ENCODE measurements at regions not wholly inside any gene's neighbourhood (a gene's known extent, or its start where the extent isn't known, plus 50 kb on each side); places are given as distances from the start of the nearest gene placed in this dataset.

GRCh38 chr4:18278244-18278643, 256.7 kb upstream of the LCORL start:
- no peaks in the 10 kb centered on the region for H3K36me3 ChIP-seq (ENCODE audit: control insufficient read depth, insufficient read depth, low read length)
- DNase-seq (ENCODE audit: low read depth, low spot score) (no peak), ATAC-seq (no peak)
- H3K4me1 ChIP-seq (ENCODE audit: control insufficient read depth, insufficient read depth, low read length): no peaks in the 10 kb centered on the region
- H3K27me3 ChIP-seq (ENCODE audit: control insufficient read depth, insufficient read depth, low read length): no peaks in the 10 kb centered on the region
- intact Hi-C loops (cut with micrococcal nuclease; ENCODE audit: unreplicated experiment) (no loop called here), in situ Hi-C loops (cut with HindIII; ENCODE audit: low pct_unique_long_range_greater_than_20kb, low sequenced_read_pairs) (no loop called here)
- BruUV-seq (replicated peaks): no TSS peak
- no peak overlapping the region for H3K4me3 ChIP-seq (ENCODE audit: low read depth in 2 of 2, low read length in 2 of 2)
- TF ChIP-seq REST (IDR thresholded peaks at IDR 0.05; ENCODE audit: insufficient read depth in 1 of 2, low read depth in 2 of 2, low read length in 1 of 2) (no peak), POLR2AphosphoS5 (IDR thresholded peaks at IDR 0.05; ENCODE audit: low read depth, low read length) (no peak), CTCF (IDR thresholded peaks at IDR 0.05) (no peak), SIN3A (IDR thresholded peaks at IDR 0.05; ENCODE audit: borderline replicate concordance, insufficient read depth, low read depth, low read length) (no peak)
- no peaks in the 10 kb centered on the region for H3K9me3 ChIP-seq (ENCODE audit: control insufficient read depth, insufficient read depth, low read depth, low read length)
- ChIA-PET POLR2A (no interaction called here), CTCF (no interaction called here)
- H3K27ac ChIP-seq (ENCODE audit: low read length): no peak overlapping the region

- ChIA-PET CTCF (no interaction called here), POLR2A (no interaction called here)
- H3K9me3 ChIP-seq (ENCODE audit: control insufficient read depth, insufficient read depth, low read depth, low read length): no peaks in the 10 kb centered on the region
- no peak overlapping the region for H3K27ac ChIP-seq (ENCODE audit: low read length)
- in situ Hi-C loops (cut with HindIII; ENCODE audit: low pct_unique_long_range_greater_than_20kb, low sequenced_read_pairs) (no loop called here), intact Hi-C loops (cut with micrococcal nuclease; ENCODE audit: unreplicated experiment) (no loop called here)
- H3K4me3 ChIP-seq (ENCODE audit: low read depth in 2 of 2, low read length in 2 of 2): no peak overlapping the region
- H3K27me3 ChIP-seq (ENCODE audit: control insufficient read depth, insufficient read depth, low read length): no peaks in the 10 kb centered on the region
- DNase-seq (ENCODE audit: low read depth, low spot score) (no peak), ATAC-seq (no peak)
- no peaks in the 10 kb centered on the region for H3K4me1 ChIP-seq (ENCODE audit: control insufficient read depth, insufficient read depth, low read length)
- BruUV-seq (replicated peaks): no TSS peak
- no peak for TF ChIP-seq REST (IDR thresholded peaks at IDR 0.05; ENCODE audit: insufficient read depth in 1 of 2, low read depth in 2 of 2, low read length in 1 of 2)
- no peak for TF ChIP-seq CTCF (IDR thresholded peaks at IDR 0.05)
- TF ChIP-seq SIN3A (IDR thresholded peaks at IDR 0.05; ENCODE audit: borderline replicate concordance, insufficient read depth, low read depth, low read length): no peak
- no peak for TF ChIP-seq TCF7L2 (IDR thresholded peaks at IDR 0.05; ENCODE audit: low read depth, low read length)
- no peak for TF ChIP-seq POLR2AphosphoS5 (IDR thresholded peaks at IDR 0.05; ENCODE audit: low read depth, low read length)
- H3K36me3 ChIP-seq (ENCODE audit: control insufficient read depth, insufficient read depth, low read length): no peaks in the 10 kb centered on the region
Measured at GRCh38 chr4:18262832-18263231, 241.3 kb upstream of the LCORL start.

All from Panc1 (cell line).